NCI-H526 treated with DMSO at 0.1 percent for 48 hours (cell line): ENCODE measurements at regions not wholly inside any gene's neighbourhood (a gene's known extent, or its start where the extent isn't known, plus 50 kb on each side); places are given as distances from the start of the nearest gene placed in this dataset.

Experiments
- DNase-seq: peaks from one replicate; lab custom pipeline; 2025; lab: John Stamatoyannopoulos, UW

GRCh38 chr4:57682275-57682674, 572.1 kb upstream of the IGFBP7 start:
- no peak for DNase-seq

- DNase-seq, result no peak
Measured at GRCh38 chr4:57679969-57680368, 569.8 kb upstream of the IGFBP7 start.

GRCh38 chr4:57676394-57676793, 566.2 kb upstream of the IGFBP7 start:
- no peak for DNase-seq

- no peak for DNase-seq
Measured at GRCh38 chr4:57672846-57673433, 562.8 kb upstream of the IGFBP7 start.

- DNase-seq, result no peak
Measured at GRCh38 chr4:57668621-57669020, 558.4 kb upstream of the IGFBP7 start.

- no peak for DNase-seq
Measured at GRCh38 chr4:57665806-57666205, 555.6 kb upstream of the IGFBP7 start.

GRCh38 chr4:57661517-57662090, 551.4 kb upstream of the IGFBP7 start:
- no peak for DNase-seq

- no peak for DNase-seq
Measured at GRCh38 chr4:57658673-57659072, 548.5 kb upstream of the IGFBP7 start.

- DNase-seq, result no peak
Measured at GRCh38 chr4:57658188-57658587, 548.0 kb upstream of the IGFBP7 start.

GRCh38 chr4:57655342-57655741, 545.2 kb upstream of the IGFBP7 start:
- no peak for DNase-seq

GRCh38 chr4:57652779-57653178, 542.6 kb upstream of the IGFBP7 start:
- no peak for DNase-seq

- no peak for DNase-seq
Measured at GRCh38 chr4:57640391-57641100, 530.4 kb upstream of the IGFBP7 start.

GRCh38 chr4:57639561-57640382, 529.6 kb upstream of the IGFBP7 start:
- DNase-seq, result no peak

- DNase-seq, result no peak
Measured at GRCh38 chr4:57635910-57636309, 525.7 kb upstream of the IGFBP7 start.

- DNase-seq, result no peak
Measured at GRCh38 chr4:57633212-57633859, 523.2 kb upstream of the IGFBP7 start.

- DNase-seq, result no peak
Measured at GRCh38 chr4:57632564-57632963, 522.4 kb upstream of the IGFBP7 start.

- DNase-seq, result no peak
Measured at GRCh38 chr4:57631147-57631546, 521.0 kb upstream of the IGFBP7 start.

GRCh38 chr4:57628004-57628403, 517.8 kb upstream of the IGFBP7 start:
- no peak for DNase-seq

- no peak for DNase-seq
Measured at GRCh38 chr4:57614257-57614932, 504.2 kb upstream of the IGFBP7 start.

GRCh38 chr4:57612279-57612678, 502.1 kb upstream of the IGFBP7 start:
- no peak for DNase-seq

- no peak for DNase-seq
Measured at GRCh38 chr4:57607566-57608180, 497.5 kb upstream of the IGFBP7 start.
